GM12874 (cell line): ENCODE measurements at regions not wholly inside any gene's neighbourhood (a gene's known extent, or its start where the extent isn't known, plus 50 kb on each side); places are given as distances from the start of the nearest gene placed in this dataset.

Source experiments
- CTCF ChIP-seq: IDR thresholded peaks from 2 replicates; pipeline ENCODE4 v1.5.1; 2011; ENCODE audit warnings: low read depth, mild to moderate bottlenecking, control low read depth, low read length, moderate library complexity; ENCODE audit not compliant: insufficient read depth

DNA sequence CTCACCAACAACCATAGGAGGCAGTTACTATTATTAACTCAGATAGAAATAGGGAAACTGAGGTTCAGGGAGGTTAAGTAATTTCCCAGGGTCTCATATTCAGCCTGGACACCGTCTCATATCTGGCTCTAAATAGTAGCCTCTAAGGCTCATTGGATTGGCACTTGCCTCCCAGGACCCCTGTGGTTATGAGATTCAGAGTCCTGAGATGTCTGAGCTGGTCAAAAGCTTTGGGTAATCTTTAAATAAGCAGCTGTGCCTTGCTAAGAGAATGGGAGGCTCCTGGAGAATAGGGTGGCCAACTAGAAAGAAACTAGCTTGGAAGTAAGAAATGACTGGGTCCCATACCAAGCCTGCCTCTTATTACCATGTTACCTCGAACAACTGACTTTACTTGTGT is 50.3 kb upstream of the CRHR1 start:
- no peak for TF ChIP-seq CTCF
